Fibroblast of lung (primary cell): ENCODE measurements at regions not wholly inside any gene's neighbourhood (a gene's known extent, or its start where the extent isn't known, plus 50 kb on each side); places are given as distances from the start of the nearest gene placed in this dataset.

Experiments used
- DNase-seq, 2 donors: peaks; one replicate each; pipeline versions ENCODE4 v3.0.0 to v3.0.0-alpha.2; 2010; ENCODE audit warnings: low read depth in 2 of 2
- H2AFZ ChIP-seq: 2 replicates; pipeline ENCODE4 v1.5.1; 2012; ENCODE audit warnings: low read length, control low read depth, inconsistent platforms
- H3K27ac ChIP-seq: 2 replicates; pipeline ENCODE4 v1.5.1; 2011; ENCODE audit warnings: low read length, control low read depth; ENCODE audit not compliant: insufficient read depth
- H3K27me3 ChIP-seq: 2 replicates; pipeline ENCODE4 v1.5.1; 2011; ENCODE audit warnings: mild to moderate bottlenecking, low read length; ENCODE audit not compliant: control insufficient read depth, insufficient read depth
- H3K36me3 ChIP-seq: 2 replicates; pipeline ENCODE4 v1.5.1; 2011; ENCODE audit warnings: low read length; ENCODE audit not compliant: control insufficient read depth, insufficient read depth
- H3K4me1 ChIP-seq: 2 replicates; pipeline ENCODE4 v1.5.1; 2011; ENCODE audit warnings: low read length; ENCODE audit not compliant: control insufficient read depth, insufficient read depth; ENCODE audit errors: extremely low read depth
- H3K4me2 ChIP-seq: 2 replicates; pipeline ENCODE4 v1.5.1; 2011; ENCODE audit warnings: low read length, control low read depth; ENCODE audit not compliant: insufficient read depth; ENCODE audit errors: extremely low read depth
- H3K4me3 ChIP-seq, 4 experiments: fragments of 200-600 bp in 1 of 4; sonication (generic) in 1 of 4; replicated peaks in 1 of 4; 2 replicates each; pipeline ENCODE4 v1.5.1; 2011 to 2016; ENCODE audit warnings: low read length in 4 of 4, low read depth in 3 of 4, mild to moderate bottlenecking in 3 of 4, control low read depth in 2 of 4, inconsistent platforms in 1 of 4, mixed read lengths in 1 of 4; ENCODE audit not compliant: insufficient read depth in 1 of 4; ENCODE audit errors: control extremely low read depth in 1 of 4
- H3K79me2 ChIP-seq: 2 replicates; pipeline ENCODE4 v1.5.1; 2012; ENCODE audit warnings: mild to moderate bottlenecking, low read length, inconsistent platforms; ENCODE audit not compliant: control insufficient read depth, insufficient read depth
- H3K9ac ChIP-seq: 2 replicates; pipeline ENCODE4 v1.5.1; 2011; ENCODE audit warnings: mild to moderate bottlenecking, low read length, control low read depth; ENCODE audit not compliant: insufficient read depth
- H3K9me3 ChIP-seq: 2 replicates; pipeline ENCODE4 v1.5.1; 2012; ENCODE audit warnings: low read depth, low read length; ENCODE audit not compliant: control insufficient read depth, insufficient read depth
- H4K20me1 ChIP-seq: 2 replicates; pipeline ENCODE4 v1.5.1; 2011; ENCODE audit warnings: low read length; ENCODE audit not compliant: control insufficient read depth, insufficient read depth; ENCODE audit errors: extremely low read depth
- EZH2 ChIP-seq: IDR thresholded peaks from 2 replicates; pipeline ENCODE4 v1.5.1; 2012; ENCODE audit warnings: low read length, control low read depth, mild to moderate bottlenecking; ENCODE audit errors: missing control alignments
- TF ChIP-seq, protein P1 (sequence below), 2 donors: IDR thresholded peaks in 1 of 2; conservative IDR thresholded peaks in 1 of 2; 1 replicate in 1 of 2; 2 replicates in 1 of 2; pipeline ENCODE4 v1.5.1; 2011 to 2012; ENCODE audit warnings: low read length in 2 of 2, control low read depth in 1 of 2, inconsistent platforms in 1 of 2, low read depth in 1 of 2, mild to moderate bottlenecking in 1 of 2

DNA sequence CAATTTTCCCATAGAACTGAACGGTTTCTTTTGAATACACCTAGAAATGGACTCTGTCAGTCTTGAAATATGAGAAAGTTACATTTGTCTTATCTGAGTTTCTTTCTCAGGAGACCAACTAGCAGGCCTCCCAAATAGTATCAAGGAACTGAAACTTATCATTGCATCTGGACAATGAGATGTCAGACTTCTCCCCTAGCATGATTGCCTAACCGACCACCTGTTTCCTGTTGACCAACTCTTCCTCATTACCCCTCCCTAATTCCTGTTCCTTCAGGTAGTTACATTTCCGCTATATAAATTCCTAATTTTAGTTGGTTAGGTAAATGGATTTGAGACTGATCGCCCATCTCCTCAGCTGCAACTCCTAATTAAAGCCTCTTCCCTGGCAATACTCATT is 1587.3 kb downstream of the NCAM2 start:
- Histone ChIP-seq H3K4me1 (no peaks in the 10 kb centered on the region), H3K36me3 (no peaks in the 10 kb centered on the region), H3K9ac (no peak overlapping the region), H3K9me3 (no peaks in the 10 kb centered on the region), H3K27me3 (no peaks in the 10 kb centered on the region), H3K4me2 (no peak overlapping the region), H2AFZ (no peak overlapping the region), H3K27ac (no peak overlapping the region), H4K20me1 (no peaks in the 10 kb centered on the region), H3K79me2 (no peaks in the 10 kb centered on the region), H3K4me3 (no peak overlapping the region)
- no peak for TF ChIP-seq EZH2
- TF ChIP-seq, protein P1, sequence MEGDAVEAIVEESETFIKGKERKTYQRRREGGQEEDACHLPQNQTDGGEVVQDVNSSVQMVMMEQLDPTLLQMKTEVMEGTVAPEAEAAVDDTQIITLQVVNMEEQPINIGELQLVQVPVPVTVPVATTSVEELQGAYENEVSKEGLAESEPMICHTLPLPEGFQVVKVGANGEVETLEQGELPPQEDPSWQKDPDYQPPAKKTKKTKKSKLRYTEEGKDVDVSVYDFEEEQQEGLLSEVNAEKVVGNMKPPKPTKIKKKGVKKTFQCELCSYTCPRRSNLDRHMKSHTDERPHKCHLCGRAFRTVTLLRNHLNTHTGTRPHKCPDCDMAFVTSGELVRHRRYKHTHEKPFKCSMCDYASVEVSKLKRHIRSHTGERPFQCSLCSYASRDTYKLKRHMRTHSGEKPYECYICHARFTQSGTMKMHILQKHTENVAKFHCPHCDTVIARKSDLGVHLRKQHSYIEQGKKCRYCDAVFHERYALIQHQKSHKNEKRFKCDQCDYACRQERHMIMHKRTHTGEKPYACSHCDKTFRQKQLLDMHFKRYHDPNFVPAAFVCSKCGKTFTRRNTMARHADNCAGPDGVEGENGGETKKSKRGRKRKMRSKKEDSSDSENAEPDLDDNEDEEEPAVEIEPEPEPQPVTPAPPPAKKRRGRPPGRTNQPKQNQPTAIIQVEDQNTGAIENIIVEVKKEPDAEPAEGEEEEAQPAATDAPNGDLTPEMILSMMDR (conservative IDR thresholded peaks at IDR 0.05 in 1 of 2, IDR thresholded peaks at IDR 0.05 in 1 of 2; ENCODE audit: low read depth in 1 of 2, low read length in 2 of 2): no peak
- no peak for DNase-seq

DNA sequence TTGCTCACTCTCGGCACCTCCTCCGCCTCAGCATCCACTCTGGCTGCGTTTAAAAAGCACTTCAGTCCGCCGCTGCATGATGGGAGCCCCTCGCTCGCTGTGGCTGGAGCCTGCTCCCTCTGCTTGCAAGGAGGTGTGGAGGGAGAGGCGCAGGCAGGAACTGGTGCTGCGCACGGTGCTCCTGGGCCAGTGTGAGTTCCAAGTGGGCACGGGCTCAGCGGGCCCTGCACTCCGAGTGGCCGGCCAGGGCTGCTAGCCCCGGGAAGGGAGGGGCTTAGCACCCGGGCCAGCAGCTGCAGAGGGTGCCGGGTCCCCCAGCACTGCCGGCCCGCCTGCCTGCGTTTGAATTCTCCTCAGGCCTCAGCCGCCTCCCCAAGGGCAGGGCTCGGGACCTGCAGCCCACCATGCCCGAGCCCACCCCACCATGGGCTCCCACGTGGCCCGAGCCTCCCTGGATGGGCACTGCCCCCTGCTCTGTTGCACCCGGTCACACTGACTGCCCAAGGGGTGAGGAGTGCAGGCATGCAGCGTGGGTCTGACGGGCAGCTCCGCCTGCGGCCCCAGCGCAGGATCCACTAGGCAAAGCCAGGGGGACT is 1599.5 kb downstream of the NCAM2 start:
- H2AFZ ChIP-seq: no peak overlapping the region
- no peak for TF ChIP-seq EZH2
- TF ChIP-seq, protein P1 (conservative IDR thresholded peaks at IDR 0.05 in 1 of 2, IDR thresholded peaks at IDR 0.05 in 1 of 2; ENCODE audit: low read depth in 1 of 2, low read length in 2 of 2): no peak
- H3K9ac ChIP-seq: no peak overlapping the region
- H3K36me3 ChIP-seq: no peaks in the 10 kb centered on the region
- H3K27ac ChIP-seq: no peak overlapping the region
- H3K9me3 ChIP-seq: no peaks in the 10 kb centered on the region
- no peak overlapping the region for H3K4me3 ChIP-seq
- H3K79me2 ChIP-seq: no peaks in the 10 kb centered on the region
- no peaks in the 10 kb centered on the region for H3K27me3 ChIP-seq
- no peaks in the 10 kb centered on the region for H3K4me1 ChIP-seq
- no peak overlapping the region for H3K4me2 ChIP-seq
- DNase-seq: no peak
- no peaks in the 10 kb centered on the region for H4K20me1 ChIP-seq

DNA sequence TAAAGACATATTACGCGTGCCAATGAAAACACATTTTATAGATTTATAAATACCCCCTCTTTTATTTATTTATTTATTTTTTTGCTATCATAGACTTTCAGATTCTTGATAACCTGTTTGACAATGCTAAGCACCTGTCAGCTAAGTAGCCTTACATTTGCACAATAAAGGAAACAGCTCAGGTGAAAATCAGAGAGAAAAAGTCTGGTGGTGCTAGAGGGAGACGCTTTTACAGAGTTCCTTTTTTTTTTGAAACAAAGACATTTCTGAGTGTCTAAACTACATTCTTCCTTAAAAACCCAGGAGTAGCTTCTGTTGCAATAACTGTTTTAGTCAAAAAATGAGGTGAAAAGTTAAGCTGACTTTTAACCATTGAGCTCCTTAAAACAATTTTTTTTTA is 1611.6 kb downstream of the NCAM2 start:
- H3K4me1 ChIP-seq: no peaks in the 10 kb centered on the region
- no peaks in the 10 kb centered on the region for H3K27me3 ChIP-seq
- DNase-seq: no peak
- H4K20me1 ChIP-seq: no peaks in the 10 kb centered on the region
- no peak overlapping the region for H3K4me3 ChIP-seq
- H3K79me2 ChIP-seq: no peaks in the 10 kb centered on the region
- H3K36me3 ChIP-seq: no peaks in the 10 kb centered on the region
- H3K27ac ChIP-seq: no peak overlapping the region
- H2AFZ ChIP-seq: no peak overlapping the region
- H3K4me2 ChIP-seq: no peak overlapping the region
- H3K9me3 ChIP-seq: no peaks in the 10 kb centered on the region
- no peak overlapping the region for H3K9ac ChIP-seq
- TF ChIP-seq EZH2: no peak
- TF ChIP-seq, protein P1 (conservative IDR thresholded peaks at IDR 0.05 in 1 of 2, IDR thresholded peaks at IDR 0.05 in 1 of 2; ENCODE audit: low read depth in 1 of 2, low read length in 2 of 2): no peak
